Breast epithelium (tissue), 3 donors: ENCODE measurements at regions not wholly inside any gene's neighbourhood (a gene's known extent, or its start where the extent isn't known, plus 50 kb on each side); places are given as distances from the start of the nearest gene placed in this dataset.

Source experiments
- CTCF ChIP-seq, 3 donors: fragments of 450-650 bp; IDR thresholded peaks; one replicate each; pipeline ENCODE4 v1.5.1; 2016 to 2017; ENCODE audit warnings: antibody characterized with exemption in 3 of 3, mild to moderate bottlenecking in 3 of 3, moderate library complexity in 3 of 3
- POLR2A ChIP-seq: fragments of 450-650 bp; IDR thresholded peaks from one replicate; pipeline ENCODE4 v1.6.1; 2016; ENCODE audit warnings: antibody characterized with exemption, mild to moderate bottlenecking, moderate library complexity
- POLR2AphosphoS5 ChIP-seq, 3 donors: sonication (generic); formaldehyde crosslinking; IDR thresholded peaks; one replicate each; pipeline ENCODE4 v1.6.1; 2017; ENCODE audit warnings: antibody characterized with exemption in 3 of 3

GRCh38 chr14:42992930-42993329 lies 1386.3 kb downstream of the LRFN5 start:
- no peak for TF ChIP-seq CTCF (IDR thresholded peaks at IDR 0.05)
- TF ChIP-seq POLR2A = no peak
- TF ChIP-seq POLR2AphosphoS5 (IDR thresholded peaks at IDR 0.05) = no peak
